Mammary epithelial cell (primary cell): ENCODE measurements at regions not wholly inside any gene's neighbourhood (a gene's known extent, or its start where the extent isn't known, plus 50 kb on each side); places are given as distances from the start of the nearest gene placed in this dataset.

Experiments
- EZH2 ChIP-seq: IDR thresholded peaks from 2 replicates; pipeline ENCODE4 v1.6.1; 2012; ENCODE audit warnings: low read length, inconsistent platforms, borderline replicate concordance
- TF ChIP-seq, protein P1 (sequence below), 2 donors: IDR thresholded peaks in 1 of 2; conservative IDR thresholded peaks in 1 of 2; 2 replicates each; pipeline ENCODE4 v1.5.1; 2011 to 2012; ENCODE audit warnings: inconsistent platforms in 2 of 2, low read length in 2 of 2, mild to moderate bottlenecking in 2 of 2, control low read depth in 1 of 2, low read depth in 1 of 2; ENCODE audit not compliant: insufficient read depth in 1 of 2; ENCODE audit errors: extremely low read depth in 1 of 2

GRCh38 chr6:11330413-11330760, 97.9 kb upstream of the NEDD9 start:
- TF ChIP-seq, protein P1, sequence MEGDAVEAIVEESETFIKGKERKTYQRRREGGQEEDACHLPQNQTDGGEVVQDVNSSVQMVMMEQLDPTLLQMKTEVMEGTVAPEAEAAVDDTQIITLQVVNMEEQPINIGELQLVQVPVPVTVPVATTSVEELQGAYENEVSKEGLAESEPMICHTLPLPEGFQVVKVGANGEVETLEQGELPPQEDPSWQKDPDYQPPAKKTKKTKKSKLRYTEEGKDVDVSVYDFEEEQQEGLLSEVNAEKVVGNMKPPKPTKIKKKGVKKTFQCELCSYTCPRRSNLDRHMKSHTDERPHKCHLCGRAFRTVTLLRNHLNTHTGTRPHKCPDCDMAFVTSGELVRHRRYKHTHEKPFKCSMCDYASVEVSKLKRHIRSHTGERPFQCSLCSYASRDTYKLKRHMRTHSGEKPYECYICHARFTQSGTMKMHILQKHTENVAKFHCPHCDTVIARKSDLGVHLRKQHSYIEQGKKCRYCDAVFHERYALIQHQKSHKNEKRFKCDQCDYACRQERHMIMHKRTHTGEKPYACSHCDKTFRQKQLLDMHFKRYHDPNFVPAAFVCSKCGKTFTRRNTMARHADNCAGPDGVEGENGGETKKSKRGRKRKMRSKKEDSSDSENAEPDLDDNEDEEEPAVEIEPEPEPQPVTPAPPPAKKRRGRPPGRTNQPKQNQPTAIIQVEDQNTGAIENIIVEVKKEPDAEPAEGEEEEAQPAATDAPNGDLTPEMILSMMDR (conservative IDR thresholded peaks at IDR 0.05 in 1 of 2, IDR thresholded peaks at IDR 0.05 in 1 of 2; ENCODE audit: extremely low read depth in 1 of 2, insufficient read depth in 1 of 2, low read depth in 1 of 2, low read length in 2 of 2) = no peak
- TF ChIP-seq EZH2 = no peak
